CD4-positive, alpha-beta T cell treated with Interferon gamma for 1 hour (primary cell): ENCODE measurements at regions not wholly inside any gene's neighbourhood (a gene's known extent, or its start where the extent isn't known, plus 50 kb on each side); places are given as distances from the start of the nearest gene placed in this dataset.
"Not testable (repeated sequence)": the region's sequence is repeated elsewhere in the genome, so short reads cannot be mapped to it uniquely, and the experiment has no call there.

Experiments
- DNase-seq: peaks from one replicate; pipeline ENCODE4 v3.0.0-alpha.2; 2020

- DNase-seq: no peak
Observed at GRCh38 chr6:9044426-9044825, 609.1 kb upstream of the SLC35B3 start.

GRCh38 chr6:9040718-9041117 is 605.4 kb upstream of the SLC35B3 start:
- DNase-seq: no peak

- DNase-seq: no peak
Observed at GRCh38 chr6:9039258-9039657, 603.9 kb upstream of the SLC35B3 start.

GRCh38 chr6:9028086-9028485 is 592.7 kb upstream of the SLC35B3 start:
- DNase-seq: no peak

GRCh38 chr6:9025796-9026394 is 590.5 kb upstream of the SLC35B3 start:
- DNase-seq: no peak

- DNase-seq: no peak
Observed at GRCh38 chr6:9025228-9025627, 589.9 kb upstream of the SLC35B3 start.

GRCh38 chr6:9024246-9024645 is 588.9 kb upstream of the SLC35B3 start:
- not testable (repeated sequence) for DNase-seq

- no peak for DNase-seq
Observed at GRCh38 chr6:9020001-9020400, 584.7 kb upstream of the SLC35B3 start.

GRCh38 chr6:9009931-9010330 is 574.6 kb upstream of the SLC35B3 start:
- no peak for DNase-seq

- no peak for DNase-seq
Observed at GRCh38 chr6:9007027-9007426, 571.7 kb upstream of the SLC35B3 start.

- DNase-seq: no peak
Observed at GRCh38 chr6:9002833-9003232, 567.5 kb upstream of the SLC35B3 start.

- no peak for DNase-seq
Observed at GRCh38 chr6:8995156-8995555, 559.8 kb upstream of the SLC35B3 start.

- DNase-seq: no peak
Observed at GRCh38 chr6:8993111-8993510, 557.8 kb upstream of the SLC35B3 start.

GRCh38 chr6:8991844-8992243 is 556.5 kb upstream of the SLC35B3 start:
- no peak for DNase-seq

- DNase-seq: no peak
Observed at GRCh38 chr6:8990075-8990474, 554.7 kb upstream of the SLC35B3 start.

GRCh38 chr6:8983202-8983688 is 547.9 kb upstream of the SLC35B3 start:
- peak; percentile 10 for DNase-seq

GRCh38 chr6:8982668-8983067 is 547.3 kb upstream of the SLC35B3 start:
- no peak for DNase-seq

- no peak for DNase-seq
Observed at GRCh38 chr6:8973395-8973794, 538.0 kb upstream of the SLC35B3 start.

- no peak for DNase-seq
Observed at GRCh38 chr6:8969747-8970146, 534.4 kb upstream of the SLC35B3 start.

GRCh38 chr6:8958894-8959511 is 523.7 kb upstream of the SLC35B3 start:
- no peak for DNase-seq

- no peak for DNase-seq
Observed at GRCh38 chr6:8953310-8953709, 518.0 kb upstream of the SLC35B3 start.

GRCh38 chr6:8948733-8949132 is 513.4 kb upstream of the SLC35B3 start:
- DNase-seq: no peak

GRCh38 chr6:8947900-8948299 is 512.6 kb upstream of the SLC35B3 start:
- DNase-seq: no peak

GRCh38 chr6:8944548-8944947 is 509.2 kb upstream of the SLC35B3 start:
- DNase-seq: no peak

- DNase-seq: no peak
Observed at GRCh38 chr6:8943073-8943472, 507.7 kb upstream of the SLC35B3 start.
